GM18498 (cell line): ENCODE measurements at regions not wholly inside any gene's neighbourhood (a gene's known extent, or its start where the extent isn't known, plus 50 kb on each side); places are given as distances from the start of the nearest gene placed in this dataset.

Experiments used
- ATAC-seq: cut with Tn5 transposase; IDR thresholded peaks from one replicate; pipeline ENCODE4 v1.9.1; 2021; ENCODE audit warnings: mild to moderate bottlenecking, moderate library complexity; ENCODE audit not compliant: unreplicated experiment

DNA sequence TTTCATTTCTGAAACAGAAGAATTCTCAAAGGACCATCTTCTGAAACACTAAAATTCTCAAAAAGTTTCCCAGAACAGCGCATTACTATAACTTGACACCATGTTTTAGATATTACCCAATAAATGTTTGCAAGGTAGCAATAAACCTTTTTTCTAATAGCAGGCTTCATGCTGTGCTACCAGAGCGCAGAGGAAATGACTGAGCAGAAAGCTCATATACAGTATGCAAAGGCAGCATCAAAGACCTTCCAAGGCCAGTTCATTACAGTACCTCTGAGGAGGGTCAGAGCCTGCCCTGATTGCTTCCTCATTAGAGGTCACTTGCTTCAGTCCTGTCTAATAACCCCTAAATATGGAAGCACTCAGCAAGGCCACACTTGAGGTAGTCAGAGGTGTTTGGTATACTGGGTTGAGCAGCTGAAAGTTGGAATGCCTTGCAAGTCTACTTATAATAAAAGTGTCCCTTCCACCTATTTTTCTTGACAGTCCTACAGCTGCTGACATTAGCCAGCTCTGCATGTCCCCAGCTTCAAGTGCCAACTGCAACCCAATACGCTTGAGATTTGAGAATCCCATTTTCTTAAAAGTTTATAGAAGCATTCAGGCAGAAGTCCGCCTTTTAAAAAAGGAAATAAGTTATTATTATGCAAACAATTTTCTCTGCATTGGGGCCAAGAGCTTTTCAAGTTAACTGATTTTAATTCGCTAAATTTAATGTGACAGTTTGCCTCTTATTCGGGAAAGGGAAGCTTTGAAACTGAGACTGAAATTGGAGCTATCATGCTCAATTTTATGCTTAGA lies 207.2 kb downstream of the ZC3H11B start:
- ATAC-seq, result no peak

DNA sequence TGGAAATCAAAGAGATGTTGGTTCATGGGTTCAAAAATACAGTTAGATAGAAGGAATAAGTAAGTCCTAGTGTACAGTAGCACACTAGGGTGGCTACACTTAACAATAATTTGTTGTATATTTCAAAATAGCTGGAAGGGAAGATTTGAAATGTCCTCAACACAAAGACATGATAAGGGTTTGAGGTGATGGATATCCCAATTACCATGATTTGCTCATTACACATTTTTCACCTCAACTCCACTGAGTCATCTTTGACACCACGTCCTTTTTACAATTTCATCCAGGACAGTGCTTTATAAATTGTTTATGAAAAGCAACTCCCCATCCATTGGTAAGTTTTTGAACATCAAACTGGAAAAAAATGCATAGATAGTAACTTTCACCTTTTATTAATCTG lies 208.3 kb downstream of the ZC3H11B start:
- ATAC-seq, result no peak

DNA sequence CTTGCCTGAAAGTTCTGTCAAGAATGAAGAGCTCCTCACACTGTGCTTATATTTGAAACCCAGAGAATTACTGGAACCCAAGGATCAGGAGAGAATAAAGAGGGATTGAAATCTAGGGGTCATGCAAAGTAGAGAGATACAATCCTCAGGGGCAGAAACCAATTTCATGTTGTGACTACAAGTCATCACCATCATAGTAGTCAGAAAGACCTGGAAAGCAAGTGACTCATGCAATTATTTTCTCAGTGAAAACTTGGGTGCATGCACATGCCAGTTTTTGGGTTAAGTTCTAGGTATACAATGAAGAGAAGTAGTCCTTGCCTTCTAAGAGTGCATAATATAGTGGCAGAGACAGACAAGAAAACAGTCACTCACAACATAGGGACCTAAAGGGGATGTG lies 210.0 kb downstream of the ZC3H11B start:
- no peak for ATAC-seq

DNA sequence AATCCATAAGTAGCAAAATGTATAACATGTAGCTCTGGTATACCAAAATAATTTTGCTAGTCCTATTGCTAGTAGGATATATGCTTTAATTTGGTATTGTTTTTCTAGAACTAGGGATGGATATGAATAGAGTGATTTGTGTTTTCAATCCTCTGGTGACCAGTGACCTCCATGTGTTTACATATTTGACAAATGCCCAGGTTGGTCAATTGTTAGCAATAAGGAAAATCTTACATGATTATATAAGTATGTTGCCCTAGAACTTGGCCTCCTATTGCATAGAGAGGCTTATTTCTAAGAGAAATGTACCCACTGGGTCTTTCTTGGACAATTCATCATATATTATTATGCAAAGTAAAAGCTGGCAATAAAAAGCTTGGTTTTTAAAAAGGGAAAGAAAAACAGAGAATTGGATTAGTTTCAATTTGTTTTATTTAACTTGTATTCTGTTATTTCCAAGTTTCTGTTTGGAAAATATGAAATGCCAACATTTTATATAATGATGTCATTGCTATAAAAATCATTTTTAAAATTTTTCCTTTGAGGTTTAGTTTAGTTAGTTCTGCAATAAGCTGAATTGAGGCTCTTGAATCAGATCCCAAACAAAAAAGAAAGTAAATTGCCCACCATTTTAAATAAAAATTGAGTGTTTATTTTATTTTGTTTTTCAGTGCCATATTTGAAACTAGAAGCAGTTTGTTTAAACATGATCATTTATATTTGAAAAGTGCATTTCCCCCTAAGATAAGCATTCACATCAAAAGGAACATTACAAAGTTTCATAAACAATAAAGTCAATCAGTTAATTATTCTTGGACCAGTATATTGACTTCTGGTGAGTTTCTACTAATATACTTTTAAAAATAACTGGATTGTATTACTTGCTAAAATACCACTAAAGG lies 210.9 kb downstream of the ZC3H11B start:
- ATAC-seq, result no peak

DNA sequence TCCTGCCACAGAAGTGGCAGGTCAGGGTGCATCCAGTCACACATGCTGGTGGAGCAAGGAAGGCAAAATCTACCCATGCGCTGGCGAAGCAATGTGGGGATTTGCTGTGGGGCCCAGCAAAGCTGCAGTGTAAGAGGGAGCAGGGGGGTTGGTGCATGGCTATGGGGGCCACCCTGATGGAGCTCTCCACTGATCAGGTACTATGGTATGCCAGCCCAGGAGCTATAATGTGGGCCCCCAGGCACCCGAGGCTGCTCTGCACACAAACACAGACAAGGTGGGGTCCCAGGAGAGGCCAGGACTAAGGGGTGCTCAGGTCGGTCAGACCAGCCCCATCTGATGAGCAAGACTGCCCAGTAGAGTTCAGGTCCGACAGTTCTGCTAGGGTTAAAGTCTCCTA lies 213.5 kb downstream of the ZC3H11B start:
- no peak for ATAC-seq

GRCh38 chr1:219398815-219399396 lies 214.0 kb downstream of the ZC3H11B start:
- ATAC-seq, result no peak

DNA sequence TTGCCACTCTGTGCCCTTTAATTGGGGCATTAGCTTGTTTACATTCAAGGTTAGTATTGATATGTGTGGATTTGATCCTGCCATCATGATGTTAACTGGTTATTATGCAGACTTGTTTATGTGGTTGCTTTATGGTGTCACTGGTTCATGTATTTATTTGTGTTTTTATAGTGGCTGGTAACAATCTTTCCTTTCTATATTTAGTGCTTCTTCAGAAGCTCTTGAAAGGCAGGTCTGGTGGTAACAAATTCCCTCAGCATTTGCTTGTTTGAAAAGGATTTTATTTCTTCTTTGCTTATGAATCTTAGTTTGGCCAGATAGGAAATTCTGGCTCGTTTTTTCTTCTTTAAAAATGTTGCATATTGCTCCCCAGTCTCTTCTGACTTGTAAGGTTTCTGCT lies 215.4 kb downstream of the ZC3H11B start:
- ATAC-seq, result no peak

- ATAC-seq, result peak; percentile 53
Measured at GRCh38 chr1:219391297-219391696, 217.6 kb downstream of the LYPLAL1 start.

GRCh38 chr1:219387211-219387610 lies 213.5 kb downstream of the LYPLAL1 start:
- ATAC-seq, result no peak

GRCh38 chr1:219385787-219386427 lies 212.2 kb downstream of the LYPLAL1 start:
- ATAC-seq, result peak; percentile 88

DNA sequence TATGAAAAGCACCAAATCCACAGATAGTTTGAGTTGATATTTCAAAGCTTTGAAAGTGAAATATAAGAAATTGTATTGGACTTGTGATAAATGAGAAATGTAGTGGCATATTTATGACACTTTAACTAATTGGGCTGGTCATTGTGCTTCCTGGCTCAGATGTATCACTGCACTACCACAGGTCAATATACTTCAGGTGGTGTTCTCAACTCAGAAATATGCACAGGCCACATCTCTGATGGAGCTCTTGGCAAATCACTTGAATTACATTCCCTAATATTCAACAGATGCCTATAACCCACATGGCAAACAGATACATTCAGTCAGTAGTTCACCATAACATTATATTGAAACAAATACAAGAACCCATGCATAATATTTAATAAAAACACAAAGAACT lies 209.6 kb downstream of the LYPLAL1 start:
- no peak for ATAC-seq

DNA sequence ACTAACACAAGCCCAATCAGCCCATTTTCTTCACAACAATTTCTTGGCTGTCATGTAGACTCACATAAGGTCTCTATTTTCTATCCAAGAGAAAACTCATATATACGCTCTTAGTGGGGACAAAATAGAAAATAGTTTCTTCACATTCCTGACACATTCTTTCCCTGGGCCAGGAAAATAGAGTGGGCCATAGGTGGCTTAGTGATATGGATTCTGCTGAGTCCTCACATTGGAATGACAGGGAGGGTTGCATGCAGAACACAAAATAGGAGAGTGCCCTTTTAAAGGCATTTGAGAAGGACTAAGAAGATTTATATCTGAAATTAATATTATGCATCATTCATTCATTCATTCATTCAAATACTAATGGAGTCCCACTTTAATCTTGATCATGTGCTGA lies 207.7 kb downstream of the LYPLAL1 start:
- ATAC-seq, result no peak

GRCh38 chr1:219380463-219380862 lies 206.8 kb downstream of the LYPLAL1 start:
- ATAC-seq, result no peak

DNA sequence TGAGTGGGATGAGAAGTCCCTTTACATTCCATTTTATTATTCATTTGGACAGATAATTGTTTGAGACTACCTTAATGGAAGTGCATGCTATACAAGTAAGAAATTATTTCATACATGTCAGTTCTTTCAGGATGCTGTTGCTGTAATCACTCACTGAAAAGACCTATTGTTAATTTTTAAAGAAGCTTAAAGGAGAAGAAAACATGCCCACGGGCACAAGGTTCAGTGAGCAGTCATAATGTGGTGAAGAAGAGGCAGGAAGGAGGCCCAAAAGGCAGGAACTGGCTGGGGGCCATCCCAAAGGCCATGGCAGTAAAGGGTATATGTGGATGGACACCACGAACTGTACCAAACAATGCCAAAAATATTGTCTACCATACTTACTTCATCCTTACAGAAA lies 206.0 kb downstream of the LYPLAL1 start:
- ATAC-seq, result no peak

DNA sequence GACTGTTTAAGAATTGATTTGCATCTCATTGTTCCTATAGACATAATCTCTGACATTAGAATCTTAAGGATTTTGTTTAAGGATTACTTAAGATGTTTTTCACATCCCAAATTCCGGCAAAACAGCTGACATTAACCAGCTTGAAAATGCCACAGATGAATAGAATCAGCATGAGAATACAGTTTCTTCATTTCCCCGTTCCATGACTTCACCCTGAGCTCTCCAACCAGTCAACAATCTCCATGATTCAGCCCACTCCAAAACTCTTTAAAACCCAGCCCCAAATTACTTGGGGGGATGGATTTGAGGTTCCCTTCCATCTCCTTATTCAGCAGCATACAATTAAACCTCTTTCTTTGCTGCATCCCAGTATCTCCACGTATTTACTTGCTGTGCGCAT lies 201.0 kb downstream of the LYPLAL1 start:
- no peak for ATAC-seq

DNA sequence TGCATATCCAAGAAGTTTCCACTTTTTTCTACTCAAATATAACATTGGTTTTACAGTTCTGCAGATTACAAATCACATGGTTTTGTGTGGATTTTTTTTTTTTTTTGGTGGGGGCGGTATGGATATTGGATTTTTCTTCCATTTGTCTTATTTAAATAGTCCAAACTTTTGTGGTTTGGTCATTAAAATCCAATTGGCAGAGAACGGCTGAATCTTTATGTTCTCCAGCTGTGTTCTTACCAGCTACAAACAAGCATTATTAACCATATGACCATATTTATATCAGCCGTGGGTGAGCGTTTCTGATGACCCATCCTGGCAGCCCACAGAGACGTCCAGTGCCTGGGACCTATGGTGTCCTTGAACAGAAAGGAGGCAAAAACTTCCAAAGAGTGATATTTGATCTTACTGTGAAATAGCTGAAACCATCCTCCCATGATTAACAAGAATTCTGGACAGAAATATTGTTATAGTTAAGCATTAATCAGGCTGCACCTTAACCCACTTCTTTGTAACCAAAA lies 200.4 kb downstream of the LYPLAL1 start:
- ATAC-seq, result no peak

- ATAC-seq, result no peak
Measured at GRCh38 chr1:219373616-219373935, 199.9 kb downstream of the LYPLAL1 start.

DNA sequence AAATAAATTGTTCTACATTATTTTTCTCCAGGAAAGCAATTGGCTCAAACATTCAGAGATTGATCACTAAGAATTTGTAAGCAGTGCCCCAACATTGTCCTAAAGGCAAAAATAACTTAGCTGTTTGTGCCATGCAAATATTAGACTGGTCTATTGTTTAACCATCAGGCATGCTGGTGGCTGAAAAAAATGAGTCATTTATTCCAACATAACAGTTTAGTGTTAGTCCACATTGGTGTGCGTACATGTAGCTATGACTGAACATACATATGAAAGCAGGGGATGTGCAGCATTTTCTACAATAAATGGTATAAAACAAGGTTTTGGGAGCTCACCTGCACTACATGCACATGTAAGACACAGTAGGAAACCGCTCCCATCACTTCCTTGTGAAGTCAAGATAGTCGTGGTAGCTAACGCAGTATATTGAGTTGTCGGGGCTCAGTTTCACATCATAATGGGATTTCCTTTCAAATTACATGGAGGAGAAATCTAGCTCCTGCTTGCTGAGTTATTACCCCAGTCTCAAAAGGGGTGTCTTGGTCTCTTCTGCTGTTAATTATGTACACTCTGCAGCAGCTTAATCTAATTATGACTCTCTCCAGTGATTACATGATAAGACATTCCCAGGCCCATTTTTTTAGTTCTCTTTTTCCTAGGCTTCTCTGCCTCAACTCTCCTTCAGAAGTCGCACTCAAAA lies 199.4 kb downstream of the LYPLAL1 start:
- no peak for ATAC-seq

DNA sequence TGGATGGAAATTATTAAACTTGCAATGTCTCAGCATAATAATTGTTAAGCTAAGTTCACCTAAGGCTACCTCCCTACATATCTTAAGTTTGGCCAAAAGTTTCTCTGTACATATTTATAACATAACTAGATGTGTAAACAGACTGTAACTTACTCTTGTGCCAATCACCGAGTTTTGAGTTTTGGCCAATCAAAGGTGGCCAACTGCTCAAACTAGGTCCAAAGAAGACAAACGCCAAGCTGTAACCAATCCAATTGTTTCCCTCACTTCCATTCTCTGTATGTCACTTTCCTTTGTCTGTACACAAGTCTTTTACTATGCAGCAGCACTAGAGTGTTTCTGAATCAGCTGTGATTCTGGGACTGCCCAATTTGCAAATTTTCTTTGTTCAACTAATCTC lies 197.8 kb downstream of the LYPLAL1 start:
- ATAC-seq, result no peak

GRCh38 chr1:219367496-219367895 lies 193.8 kb downstream of the LYPLAL1 start:
- no peak for ATAC-seq

GRCh38 chr1:219365451-219365850 lies 191.8 kb downstream of the LYPLAL1 start:
- no peak for ATAC-seq
